NOMO-1 treated with dmso at 0.1 percent for 144 hours (cell line): ENCODE measurements at regions not wholly inside any gene's neighbourhood (a gene's known extent, or its start where the extent isn't known, plus 50 kb on each side); places are given as distances from the start of the nearest gene placed in this dataset.

ENCODE experiments used
- DNase-seq: peaks from one replicate; lab custom pipeline; 2025; ENCODE audit not compliant: unreplicated experiment; lab: John Stamatoyannopoulos, UW

- DNase-seq = no peak
These were observed 135.2 kb upstream of the HS3ST3A1 start for GRCh38 chr17:13736916-13737315.

GRCh38 chr17:13740686-13741085, 139.0 kb upstream of the HS3ST3A1 start:
- no peak for DNase-seq

DNA sequence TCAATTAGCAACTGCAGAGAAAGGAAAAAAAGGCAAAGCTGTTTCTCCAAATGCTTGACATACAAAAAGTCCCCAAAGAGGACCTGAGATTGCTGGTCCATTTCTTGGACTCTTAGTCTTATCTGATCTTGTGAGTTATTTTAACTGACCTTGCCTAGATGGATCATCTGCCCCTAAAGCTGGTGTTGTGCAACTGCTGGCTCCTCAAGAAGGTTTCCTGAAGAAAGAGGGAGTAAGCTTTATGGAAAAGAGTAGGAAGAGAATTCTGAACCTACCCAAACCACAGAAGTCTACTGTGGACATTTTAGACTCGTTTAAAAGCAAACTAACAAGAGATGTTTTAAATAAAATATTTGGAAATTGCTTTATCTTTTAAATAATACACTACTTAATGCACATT, 140.0 kb upstream of the HS3ST3A1 start:
- no peak for DNase-seq

GRCh38 chr17:13743906-13744305, 142.2 kb upstream of the HS3ST3A1 start:
- DNase-seq = no peak

GRCh38 chr17:13746404-13746803, 144.7 kb upstream of the HS3ST3A1 start:
- DNase-seq = no peak

GRCh38 chr17:13749166-13749890, 147.6 kb upstream of the HS3ST3A1 start:
- DNase-seq = no peak

DNA sequence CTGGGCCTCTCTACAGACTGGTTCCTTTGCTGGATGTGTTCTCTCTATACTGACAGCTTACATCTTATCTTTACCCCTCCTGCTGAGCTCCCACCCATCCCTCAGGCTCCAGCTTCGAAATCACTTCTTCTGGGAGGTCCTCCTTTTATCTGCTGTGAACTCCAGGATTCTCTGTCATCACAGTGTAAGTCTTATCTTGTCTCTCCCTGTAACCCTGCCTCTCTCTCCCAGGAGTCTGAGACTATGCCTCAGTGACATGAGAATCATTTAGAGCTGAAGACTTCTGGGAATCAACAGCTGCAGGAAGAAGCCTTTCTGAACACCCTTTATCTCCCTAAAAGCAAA, 148.1 kb upstream of the HS3ST3A1 start:
- DNase-seq = no peak

DNA sequence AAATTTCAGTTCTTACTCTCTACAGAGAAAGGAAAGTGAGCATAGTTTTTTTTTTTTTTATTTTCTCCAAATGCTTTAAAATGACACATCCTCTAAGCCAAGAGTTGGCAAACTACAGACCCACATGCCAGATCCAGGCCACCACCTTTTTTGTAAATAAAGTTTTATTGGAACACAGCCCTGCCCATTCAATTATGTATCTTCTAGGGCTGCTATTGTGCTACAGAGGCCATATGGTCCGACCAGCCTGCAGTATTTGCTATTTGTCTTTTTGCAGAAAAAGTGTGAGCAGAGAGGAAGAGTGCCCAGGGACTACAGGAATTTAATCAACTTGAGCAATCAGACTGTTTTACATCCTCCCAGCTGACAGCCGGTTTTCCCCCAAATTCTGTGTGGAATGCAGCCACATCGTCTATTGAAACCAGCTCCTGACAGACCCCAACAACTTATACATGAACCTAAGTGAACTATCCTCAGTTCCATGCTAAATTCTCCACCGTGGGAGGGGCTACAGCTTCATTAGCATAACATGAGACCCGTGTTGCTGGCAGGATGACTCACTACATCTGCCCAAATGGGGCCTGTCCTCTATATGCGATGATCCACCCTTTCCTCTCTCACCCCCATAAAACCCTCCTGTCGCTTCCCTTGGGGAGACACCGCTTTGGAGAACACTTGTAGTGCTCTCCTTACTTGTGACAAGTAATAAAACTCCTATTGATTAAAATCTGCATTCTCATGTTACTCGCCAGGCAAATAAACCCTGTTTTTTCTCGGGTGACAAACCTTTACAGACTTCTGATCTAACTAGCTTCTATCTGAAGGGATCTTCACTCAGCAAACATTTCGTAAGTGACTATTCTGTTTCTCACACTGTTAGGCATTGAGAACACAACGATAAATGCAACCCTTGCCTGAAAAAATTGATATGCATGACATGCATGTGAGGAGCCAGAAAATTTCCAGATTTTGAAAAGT, 149.4 kb upstream of the HS3ST3A1 start:
- DNase-seq = no peak

GRCh38 chr17:13753154-13753553, 151.4 kb upstream of the HS3ST3A1 start:
- DNase-seq = no peak

DNA sequence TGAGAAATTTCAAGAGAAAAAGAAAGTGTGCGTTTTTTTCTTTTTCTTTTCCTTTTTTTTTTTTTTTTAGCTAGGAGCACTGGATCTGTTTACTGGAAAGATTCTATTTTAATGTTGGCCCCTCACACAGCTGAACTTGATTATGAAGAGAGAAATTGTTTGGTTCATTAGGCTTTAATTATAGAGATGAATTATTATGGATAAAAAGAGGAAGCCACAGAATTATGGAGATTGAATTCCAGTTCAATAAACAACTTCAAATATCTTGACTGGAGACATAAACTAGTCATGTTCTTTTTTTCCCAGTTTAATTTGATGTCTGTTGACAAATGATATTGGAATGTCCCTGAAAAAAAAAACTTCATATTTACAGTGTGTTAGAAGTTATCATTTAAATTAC, 152.0 kb upstream of the HS3ST3A1 start:
- no peak for DNase-seq

- DNase-seq = no peak
These were observed 154.1 kb upstream of the HS3ST3A1 start for GRCh38 chr17:13755851-13756250.

DNA sequence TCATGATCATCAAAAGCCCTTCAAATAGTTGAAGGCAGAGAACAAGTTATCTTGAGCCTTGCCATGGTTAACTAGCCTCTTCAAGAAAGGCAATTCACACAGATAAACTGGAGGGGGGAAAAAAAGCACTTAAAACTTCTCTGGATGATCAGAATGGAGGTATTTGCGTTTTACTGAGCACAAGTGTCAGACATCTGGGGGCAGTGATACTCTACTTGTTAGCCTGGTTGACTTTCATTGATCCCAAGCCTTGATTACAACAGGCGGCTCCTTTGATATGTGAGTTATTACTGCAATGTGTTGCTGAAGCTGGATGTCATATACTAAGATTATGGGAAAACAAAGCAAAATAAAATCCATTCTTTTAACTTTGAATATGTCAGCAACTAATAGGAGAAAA, 155.0 kb upstream of the HS3ST3A1 start:
- DNase-seq = no peak

- no peak for DNase-seq
These were observed 156.1 kb upstream of the HS3ST3A1 start for GRCh38 chr17:13757871-13758270.

DNA sequence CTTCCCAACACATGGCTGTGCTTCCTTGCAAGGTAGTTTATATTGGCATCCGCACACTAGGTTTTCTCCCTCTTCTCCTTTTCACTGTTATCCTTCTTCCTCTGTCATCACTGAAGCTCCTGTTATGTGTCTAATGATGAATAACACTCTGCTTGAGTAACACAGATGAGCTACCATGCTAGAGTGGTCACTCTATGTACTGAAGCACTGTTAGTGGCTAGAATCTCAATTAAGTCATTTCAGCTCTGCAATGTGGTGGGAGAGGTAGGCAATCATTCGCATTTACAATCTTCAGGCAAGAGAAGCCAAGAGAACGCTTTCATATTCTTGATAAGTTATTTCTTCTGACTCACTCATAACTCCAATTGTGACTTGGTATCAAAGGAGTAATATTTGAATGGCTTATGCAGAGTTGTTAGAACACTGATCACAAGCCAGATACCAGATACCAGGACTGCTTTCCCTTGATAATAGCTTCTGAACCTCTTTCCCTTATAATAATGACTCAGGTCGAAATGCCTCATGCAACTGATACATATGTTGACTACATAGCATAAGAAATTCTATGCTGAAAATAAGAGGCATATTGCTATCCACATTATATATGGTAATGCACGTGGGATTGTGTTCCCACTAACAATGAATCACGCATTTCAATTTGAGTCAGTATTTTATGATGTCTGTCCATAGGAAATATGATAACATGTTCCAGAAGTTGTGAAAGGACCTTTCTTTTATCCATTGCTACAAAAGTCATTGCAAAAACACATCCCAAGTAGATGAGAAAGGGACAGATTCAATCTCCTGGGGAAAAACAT, 158.0 kb upstream of the HS3ST3A1 start:
- no peak for DNase-seq

GRCh38 chr17:13761038-13761603, 159.4 kb upstream of the HS3ST3A1 start:
- no peak for DNase-seq

DNA sequence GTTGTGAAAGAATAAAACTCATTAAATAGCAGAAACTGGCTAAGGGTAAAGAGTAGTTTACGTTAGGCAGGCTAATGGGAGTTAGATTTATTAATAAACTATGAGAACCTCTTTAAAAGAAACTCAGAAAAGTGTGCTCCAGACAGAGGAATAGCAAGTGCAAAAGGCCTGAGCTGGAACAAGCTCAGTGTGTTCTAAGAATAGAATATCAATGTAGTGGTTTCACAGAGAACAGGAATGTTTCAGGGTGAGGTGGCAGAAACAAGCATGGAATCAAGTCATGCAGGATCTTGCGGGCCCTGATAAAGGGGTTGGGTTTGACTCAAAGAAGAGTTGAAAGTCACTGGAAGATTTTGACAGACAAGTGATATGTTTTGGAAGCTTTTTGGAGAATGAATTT, 164.0 kb upstream of the HS3ST3A1 start:
- no peak for DNase-seq

GRCh38 chr17:13770702-13771101, 169.0 kb upstream of the HS3ST3A1 start:
- DNase-seq = no peak

DNA sequence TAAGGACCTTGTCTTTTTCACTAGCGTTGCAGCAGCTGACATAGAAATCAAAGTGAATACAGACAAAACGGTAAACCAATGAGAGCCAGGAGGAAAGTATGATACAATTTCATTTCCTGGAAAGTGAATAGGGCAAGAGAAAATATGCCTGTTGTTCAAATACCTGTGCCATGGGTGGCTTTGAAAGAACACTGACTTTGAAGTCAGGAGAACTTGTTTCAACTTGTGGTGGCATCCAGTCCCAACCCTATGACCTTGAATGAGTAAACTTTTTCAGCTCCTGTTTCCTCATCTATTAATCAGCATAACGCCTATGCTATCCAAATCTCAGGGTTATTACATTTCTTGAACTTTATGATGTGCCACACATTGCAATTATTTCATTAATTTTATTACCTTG, 173.7 kb upstream of the HS3ST3A1 start:
- DNase-seq = no peak

- DNase-seq = no peak
These were observed 174.4 kb upstream of the HS3ST3A1 start for GRCh38 chr17:13776027-13776551.

DNA sequence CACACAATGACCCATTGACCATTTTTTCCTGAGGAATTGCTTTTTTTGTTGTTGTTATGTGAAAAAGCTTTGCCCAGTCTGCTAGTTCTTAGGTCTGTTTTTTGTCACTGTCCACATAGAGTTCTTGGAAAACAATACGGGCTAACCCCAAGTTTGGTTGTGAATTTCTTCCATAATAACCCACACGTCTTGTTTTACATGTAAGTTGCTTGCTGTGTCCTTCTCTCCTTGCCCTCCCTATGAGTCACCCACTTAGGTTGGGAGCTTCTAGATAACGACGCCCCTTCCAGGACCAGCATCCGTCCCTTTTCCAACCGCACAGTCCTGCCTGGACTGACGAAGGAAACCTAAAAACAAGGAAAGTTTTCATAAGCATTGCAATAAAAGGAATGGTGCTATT, 175.3 kb upstream of the HS3ST3A1 start:
- DNase-seq = no peak
